ENCODE measurements at regions not wholly inside any gene's neighbourhood (a gene's known extent, or its start where the extent isn't known, plus 50 kb on each side); places are given as distances from the start of the nearest gene placed in this dataset.
"Not testable (repeated sequence)": the region's sequence is repeated elsewhere in the genome, so short reads cannot be mapped to it uniquely, and the experiment has no call there.

GRCh38 chr10:80964179-80964578, 426.5 kb downstream of the SH2D4B start:
- DNase-seq, result no peak

GRCh38 chr10:80964955-80965614, 427.4 kb downstream of the SH2D4B start:
- DNase-seq, result no peak

- no peak for DNase-seq
These were observed 428.8 kb downstream of the SH2D4B start for GRCh38 chr10:80966326-80966986.

GRCh38 chr10:80967357-80967756, 429.7 kb downstream of the SH2D4B start:
- not testable (repeated sequence) for DNase-seq

- no peak for DNase-seq
These were observed 431.2 kb downstream of the SH2D4B start for GRCh38 chr10:80968903-80969302.

- DNase-seq, result no peak
These were observed 433.8 kb downstream of the SH2D4B start for GRCh38 chr10:80971461-80971860.

- no peak for DNase-seq
These were observed 439.0 kb downstream of the SH2D4B start for GRCh38 chr10:80976658-80977057.

- DNase-seq, result no peak
These were observed 447.4 kb downstream of the SH2D4B start for GRCh38 chr10:80985102-80985501.

- no peak for DNase-seq
These were observed 448.9 kb downstream of the SH2D4B start for GRCh38 chr10:80986596-80986995.

- DNase-seq, result no peak
These were observed 451.1 kb downstream of the SH2D4B start for GRCh38 chr10:80988755-80989154.

GRCh38 chr10:80996615-80997193, 459.0 kb downstream of the SH2D4B start:
- no peak for DNase-seq

- DNase-seq, result no peak
These were observed 463.1 kb downstream of the SH2D4B start for GRCh38 chr10:81000781-81001180.

- DNase-seq, result no peak
These were observed 464.7 kb downstream of the SH2D4B start for GRCh38 chr10:81002382-81002781.

- DNase-seq, result no peak
These were observed 470.2 kb downstream of the SH2D4B start for GRCh38 chr10:81007872-81008271.

GRCh38 chr10:81008726-81009125, 471.0 kb downstream of the SH2D4B start:
- DNase-seq, result no peak

GRCh38 chr10:81009296-81009695, 471.6 kb downstream of the SH2D4B start:
- no peak for DNase-seq

GRCh38 chr10:81013771-81014170, 476.1 kb downstream of the SH2D4B start:
- DNase-seq, result no peak

- no peak for DNase-seq
These were observed 481.6 kb downstream of the SH2D4B start for GRCh38 chr10:81019029-81019890.

GRCh38 chr10:81021428-81022129, 483.9 kb downstream of the SH2D4B start:
- no peak for DNase-seq

- no peak for DNase-seq
These were observed 488.9 kb downstream of the SH2D4B start for GRCh38 chr10:81026591-81026990.

GRCh38 chr10:81027223-81027622, 489.5 kb downstream of the SH2D4B start:
- DNase-seq, result no peak

- DNase-seq, result no peak
These were observed 490.0 kb downstream of the SH2D4B start for GRCh38 chr10:81027706-81028105.

GRCh38 chr10:81031774-81032173, 494.1 kb downstream of the SH2D4B start:
- no peak for DNase-seq
